GM19023 (cell line): ENCODE measurements at regions not wholly inside any gene's neighbourhood (a gene's known extent, or its start where the extent isn't known, plus 50 kb on each side); places are given as distances from the start of the nearest gene placed in this dataset.
"Not testable (repeated sequence)": the region's sequence is repeated elsewhere in the genome, so short reads cannot be mapped to it uniquely, and the experiment has no call there.

Source experiments
- ATAC-seq: cut with Tn5 transposase; IDR thresholded peaks from one replicate; pipeline ENCODE4 v1.9.1; 2021; ENCODE audit warnings: mild to moderate bottlenecking, moderate library complexity; ENCODE audit not compliant: unreplicated experiment

- no peak for ATAC-seq
These were observed 1288.6 kb upstream of the CDH2 start for GRCh38 chr18:29465526-29465925.

GRCh38 chr18:29459972-29460371 lies 1283.0 kb upstream of the CDH2 start:
- no peak for ATAC-seq

- ATAC-seq, result no peak
These were observed 1280.5 kb upstream of the CDH2 start for GRCh38 chr18:29457316-29457889.

GRCh38 chr18:29449424-29449823 lies 1272.5 kb upstream of the CDH2 start:
- no peak for ATAC-seq

- no peak for ATAC-seq
These were observed 1262.5 kb upstream of the CDH2 start for GRCh38 chr18:29439398-29439797.

GRCh38 chr18:29436459-29436858 lies 1259.5 kb upstream of the CDH2 start:
- ATAC-seq, result no peak

- ATAC-seq, result no peak
These were observed 1257.7 kb upstream of the CDH2 start for GRCh38 chr18:29434650-29435049.

GRCh38 chr18:29430416-29430815 lies 1253.5 kb upstream of the CDH2 start:
- no peak for ATAC-seq

- no peak for ATAC-seq
These were observed 1241.2 kb upstream of the CDH2 start for GRCh38 chr18:29418136-29418535.

GRCh38 chr18:29406996-29407395 lies 1230.1 kb upstream of the CDH2 start:
- ATAC-seq, result no peak

- no peak for ATAC-seq
These were observed 1220.6 kb upstream of the CDH2 start for GRCh38 chr18:29397536-29397935.

GRCh38 chr18:29383311-29384273 lies 1206.7 kb upstream of the CDH2 start:
- no peak for ATAC-seq

- ATAC-seq, result no peak
These were observed 1201.8 kb upstream of the CDH2 start for GRCh38 chr18:29378651-29379136.

GRCh38 chr18:29377346-29377745 lies 1200.4 kb upstream of the CDH2 start:
- ATAC-seq, result no peak

GRCh38 chr18:29373000-29373399 lies 1196.1 kb upstream of the CDH2 start:
- no peak for ATAC-seq

- ATAC-seq, result no peak
These were observed 1184.9 kb upstream of the CDH2 start for GRCh38 chr18:29361843-29362242.

- ATAC-seq, result not testable (repeated sequence)
These were observed 1183.7 kb upstream of the CDH2 start for GRCh38 chr18:29360659-29361058.

GRCh38 chr18:29359222-29359621 lies 1182.3 kb upstream of the CDH2 start:
- not testable (repeated sequence) for ATAC-seq

- ATAC-seq, result no peak
These were observed 1174.2 kb upstream of the CDH2 start for GRCh38 chr18:29351171-29351570.

GRCh38 chr18:29328932-29329331 lies 1152.0 kb upstream of the CDH2 start:
- ATAC-seq, result no peak

GRCh38 chr18:29326214-29326613 lies 1149.3 kb upstream of the CDH2 start:
- no peak for ATAC-seq

- no peak for ATAC-seq
These were observed 1144.6 kb upstream of the CDH2 start for GRCh38 chr18:29321561-29321960.
